Fibroblast of skin of right quadriceps (primary cell): ENCODE measurements at regions not wholly inside any gene's neighbourhood (a gene's known extent, or its start where the extent isn't known, plus 50 kb on each side); places are given as distances from the start of the nearest gene placed in this dataset.
"Not testable (repeated sequence)": the region's sequence is repeated elsewhere in the genome, so short reads cannot be mapped to it uniquely, and the experiment has no call there.

Experiments used
- DNase-seq: peaks from one replicate; pipeline ENCODE4 v3.0.0-alpha.2; 2013

DNA sequence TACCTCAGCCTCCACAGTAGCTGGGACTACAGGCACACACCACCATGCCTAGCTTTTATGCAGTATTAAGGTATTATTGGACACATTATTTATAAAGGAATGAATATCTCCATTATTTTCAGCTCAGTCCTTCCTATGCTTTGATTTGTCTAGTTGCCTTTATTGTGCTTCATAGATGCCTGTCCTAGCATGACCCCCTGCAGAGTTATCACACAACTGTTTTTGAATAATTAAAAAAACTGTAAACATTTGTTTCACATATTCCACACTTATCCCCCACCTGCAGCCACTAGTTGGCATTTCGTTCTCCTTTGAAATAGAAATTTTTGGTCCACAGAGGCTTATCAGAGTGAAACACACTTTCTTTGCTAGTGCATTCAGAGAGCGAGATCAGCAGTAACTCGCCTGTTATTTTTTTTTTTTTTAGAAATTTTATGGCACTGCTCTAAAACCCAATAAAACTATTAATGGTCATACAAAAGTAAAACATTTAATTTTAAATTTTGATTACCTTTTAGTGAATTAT lies 151.8 kb upstream of the RASA1 start:
- DNase-seq: no peak

DNA sequence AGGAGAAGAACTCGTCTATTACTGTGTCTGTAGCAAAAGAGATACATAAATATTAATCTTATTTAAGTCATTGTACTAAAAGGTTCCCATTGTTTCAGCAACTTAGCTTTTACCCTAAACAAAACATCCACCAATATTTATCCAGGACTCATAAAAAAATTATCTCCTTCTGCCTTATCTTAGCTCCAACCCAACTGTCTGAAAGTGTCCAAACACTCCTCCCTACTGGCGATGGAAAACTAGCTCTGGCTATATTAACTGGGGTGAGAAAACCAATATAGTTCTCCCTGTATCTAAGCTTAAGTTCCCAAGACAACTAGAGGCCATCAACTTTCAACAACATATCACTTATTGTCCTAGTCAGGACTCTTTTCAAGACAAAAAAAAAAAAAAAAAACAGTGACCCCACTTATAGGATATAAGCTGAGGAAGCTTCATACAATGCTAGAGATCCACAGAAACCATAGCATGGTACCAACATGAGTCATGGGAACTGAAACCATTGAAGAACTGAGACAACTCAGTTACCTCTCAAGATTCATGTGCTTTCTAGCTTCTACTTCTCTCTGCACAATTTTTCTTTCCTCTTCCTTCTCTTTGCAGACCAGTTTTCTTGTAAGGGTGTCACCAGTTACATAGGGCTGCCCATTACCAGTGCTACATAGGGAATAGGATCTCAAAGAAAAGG lies 150.7 kb upstream of the RASA1 start:
- DNase-seq: peak; percentile 19

DNA sequence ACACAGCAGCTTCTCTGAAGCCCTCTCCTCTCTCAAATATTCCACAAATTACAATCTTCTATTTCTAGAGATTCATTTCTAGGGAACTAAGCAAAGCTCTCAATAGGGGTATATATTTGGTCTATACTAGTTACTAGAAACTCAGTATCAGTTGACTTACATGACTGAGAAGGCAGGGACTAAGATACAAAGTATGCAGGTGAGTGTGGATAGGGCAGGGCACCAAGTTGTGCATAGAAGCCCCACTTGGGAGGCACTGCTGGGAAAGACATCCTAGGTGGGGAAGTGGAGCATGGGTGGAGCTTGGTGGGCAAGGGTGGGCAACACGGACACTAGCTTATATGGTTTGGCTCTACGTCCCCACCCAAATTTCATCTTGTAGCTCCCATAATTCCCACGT lies 148.1 kb upstream of the RASA1 start:
- no peak for DNase-seq

DNA sequence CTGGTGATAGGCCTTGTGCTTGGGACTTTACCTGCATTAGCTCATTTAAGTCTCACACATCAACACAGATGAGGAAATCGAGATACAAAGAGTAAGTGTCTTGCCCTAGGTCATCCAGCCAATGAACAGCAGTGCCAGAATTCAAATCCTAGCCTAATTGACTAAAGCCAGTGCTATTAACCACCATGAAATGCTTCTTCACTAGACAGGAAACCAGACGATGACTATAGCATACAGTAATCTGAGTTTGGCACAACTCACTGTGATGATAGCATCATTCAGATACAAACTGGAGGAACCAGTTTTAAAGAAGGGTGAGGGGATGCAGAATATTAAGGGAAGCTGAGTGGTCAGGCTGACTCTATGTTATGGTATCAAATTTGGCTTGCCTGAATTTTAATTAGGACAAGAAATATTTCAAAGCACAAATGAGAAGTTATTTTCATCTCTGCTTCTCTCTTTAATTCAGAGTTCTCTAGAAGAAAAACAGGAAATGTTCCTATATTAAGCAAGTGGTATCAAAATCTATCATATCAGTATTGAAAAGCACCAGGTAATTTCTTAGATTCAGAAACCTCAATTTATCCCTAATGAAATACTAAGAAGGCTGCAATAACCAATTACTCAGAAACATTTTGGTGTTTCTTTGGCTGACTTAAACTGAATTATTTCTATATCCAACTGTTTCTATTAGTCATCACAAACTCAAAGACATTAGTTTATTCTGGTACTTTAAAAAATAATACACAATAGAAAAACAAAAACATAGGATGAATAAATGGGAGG lies 147.0 kb upstream of the RASA1 start:
- DNase-seq: peak; percentile 93

DNA sequence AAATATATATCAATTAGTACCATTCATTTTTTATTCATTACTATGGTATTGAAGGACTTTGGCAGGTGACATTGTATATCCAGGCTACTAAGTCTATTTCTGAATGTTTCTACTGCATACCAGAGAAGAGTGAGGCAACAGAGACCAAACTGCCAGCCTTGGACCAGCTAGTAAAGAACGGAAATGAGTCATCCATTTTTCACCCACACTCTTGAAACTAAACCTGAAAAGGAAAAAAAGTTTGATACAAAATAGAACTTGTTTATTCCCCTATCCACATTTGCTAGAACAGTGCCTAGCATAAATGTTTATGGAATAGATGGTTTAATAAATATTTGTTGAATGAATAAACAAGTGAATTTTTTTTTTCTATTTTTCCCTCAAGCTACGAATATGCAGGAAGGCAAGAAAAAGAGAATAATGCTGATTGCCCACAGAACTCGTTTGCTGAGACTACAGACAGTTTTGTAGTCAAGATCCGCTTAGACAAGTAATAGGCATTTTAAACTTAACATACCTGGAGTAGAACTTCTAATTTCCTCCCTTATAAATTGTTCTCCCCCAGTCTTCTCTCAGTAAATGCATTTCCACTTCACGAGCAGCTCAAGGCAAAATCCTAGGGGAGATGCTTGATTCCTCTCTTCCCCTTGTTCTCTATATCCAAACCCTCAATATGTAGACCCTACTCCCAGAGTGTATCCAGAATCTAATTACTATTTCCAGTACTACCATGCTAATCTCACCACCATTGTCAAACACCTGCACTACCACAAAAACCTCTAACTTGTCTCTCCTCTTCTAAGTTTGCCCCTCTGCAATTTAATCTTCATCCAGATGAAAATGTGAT lies 146.2 kb upstream of the RASA1 start:
- peak; percentile 88 for DNase-seq

DNA sequence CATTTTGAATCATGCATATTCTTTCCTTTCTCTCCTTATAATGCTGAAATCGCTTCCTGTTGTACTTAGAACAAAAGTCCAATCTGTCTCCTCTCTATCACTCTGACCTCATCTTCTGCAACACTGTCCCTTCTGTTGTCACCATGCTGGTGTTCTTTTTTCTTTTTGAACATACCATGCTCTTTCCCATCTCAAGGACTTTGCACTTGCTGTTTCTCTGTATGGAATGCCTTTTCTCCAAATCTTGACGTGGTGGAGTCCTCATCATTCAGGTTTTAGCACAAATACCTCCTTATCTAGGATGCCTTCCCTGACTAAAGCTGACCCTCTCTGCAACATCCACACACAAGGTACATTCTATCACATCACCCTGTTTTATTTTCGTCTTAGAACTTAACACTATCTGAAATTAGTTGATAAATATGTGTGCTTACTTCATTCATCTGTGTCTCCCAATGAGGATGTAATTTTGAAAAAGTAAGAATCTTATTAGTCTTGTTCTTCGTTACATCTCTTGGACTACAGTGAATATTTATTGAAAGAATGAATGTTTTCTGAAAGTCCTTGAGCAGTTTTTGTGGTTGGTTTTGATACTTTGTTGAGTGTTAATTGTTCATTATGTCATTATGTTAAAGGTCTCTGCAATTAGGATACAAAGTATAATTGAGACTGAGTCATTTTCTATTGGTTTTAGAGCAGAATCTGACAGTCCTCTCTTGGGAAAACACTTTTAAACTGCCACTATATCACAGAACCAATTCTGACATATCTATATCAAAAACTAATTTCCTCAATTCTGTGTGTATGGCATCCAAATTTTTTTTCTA lies 145.3 kb upstream of the RASA1 start:
- DNase-seq: no peak

DNA sequence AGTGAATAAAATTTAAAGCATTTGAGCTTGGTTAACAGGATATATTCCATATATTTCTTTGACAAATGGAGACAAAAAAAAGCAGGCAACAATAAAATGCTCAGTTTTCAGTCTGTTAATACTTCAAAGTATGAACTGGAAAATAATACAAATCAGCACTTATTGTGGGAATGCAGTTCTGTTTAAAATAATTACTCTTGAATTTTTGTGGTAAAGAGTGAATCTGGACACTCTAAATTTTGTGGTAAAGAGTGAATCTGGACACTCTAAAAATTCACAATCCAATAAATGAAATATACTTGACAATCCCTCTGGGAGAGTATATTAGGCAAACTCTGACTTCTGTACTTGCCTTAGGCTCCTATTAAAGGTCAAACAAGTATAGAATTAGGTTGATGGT lies 141.9 kb upstream of the RASA1 start:
- DNase-seq: peak; percentile 44

DNA sequence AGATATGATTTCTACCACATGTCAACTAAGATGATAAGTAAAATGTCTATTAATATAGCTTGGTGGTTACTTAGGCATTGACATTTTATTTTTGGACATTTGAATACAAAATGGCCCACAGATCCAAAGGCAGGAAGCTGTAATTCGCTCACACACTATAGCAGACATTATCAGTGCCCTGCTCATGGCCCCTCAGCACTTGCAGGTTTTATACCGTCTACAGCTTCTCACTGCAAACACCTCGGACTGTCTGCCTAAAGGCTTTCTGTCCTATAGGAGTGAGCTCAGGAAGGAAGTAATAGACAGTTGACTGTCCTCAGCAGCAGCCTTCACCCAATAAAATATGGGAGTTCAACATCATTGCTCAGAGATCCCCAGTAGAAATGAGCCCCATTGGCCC lies 140.8 kb upstream of the RASA1 start:
- DNase-seq: no peak

DNA sequence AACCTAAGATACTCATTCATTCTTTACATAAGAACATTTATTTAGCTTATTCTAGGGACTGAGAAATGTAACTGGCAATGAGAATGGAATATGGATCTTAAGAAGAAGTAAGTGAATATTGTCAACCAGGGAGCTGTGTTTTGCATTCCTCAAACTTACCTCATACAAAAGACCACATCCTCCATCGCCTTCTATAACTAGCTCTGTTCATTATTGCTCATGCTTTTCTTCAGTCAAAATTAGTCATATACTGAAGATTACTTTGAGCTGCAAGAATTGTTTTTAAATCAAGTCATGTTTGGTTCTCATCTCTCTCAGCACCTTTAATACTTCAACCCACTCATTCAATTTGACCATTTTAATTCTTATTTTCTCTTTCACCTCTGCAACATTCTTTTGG lies 140.3 kb upstream of the RASA1 start:
- peak; percentile 83 for DNase-seq

DNA sequence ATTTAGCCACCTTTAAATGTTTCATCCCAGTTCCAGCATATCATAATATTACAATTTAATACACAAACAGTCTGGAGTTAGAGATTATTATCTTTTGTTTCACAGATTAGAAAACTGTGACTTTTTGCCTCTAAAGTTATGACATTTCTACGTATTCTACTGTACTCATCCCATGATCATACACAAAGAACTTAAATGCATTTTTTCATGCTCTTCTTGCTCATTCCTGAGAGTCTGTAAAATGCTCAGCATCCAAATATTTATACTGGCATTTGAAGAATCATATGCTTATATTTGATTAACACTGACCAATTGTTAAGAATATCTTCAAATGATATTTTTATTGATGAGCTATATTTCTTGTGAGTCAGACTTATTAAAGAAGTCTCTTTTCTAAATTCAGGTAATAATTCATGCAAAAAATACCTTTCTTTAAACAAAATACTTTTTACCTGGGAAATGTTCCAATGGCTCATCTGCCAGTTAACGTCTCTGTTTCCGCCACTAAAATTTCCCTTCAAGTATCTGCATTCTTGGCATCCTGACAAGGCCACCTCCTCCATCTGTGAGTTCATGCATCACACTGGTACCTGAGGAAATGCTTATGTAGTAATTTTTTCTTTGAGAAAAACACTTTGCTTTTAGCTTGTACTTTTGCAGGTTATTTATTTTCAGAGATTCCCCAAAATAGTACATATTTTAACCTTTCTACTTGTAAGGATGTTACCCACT lies 139.6 kb upstream of the RASA1 start:
- peak; percentile 42 for DNase-seq

DNA sequence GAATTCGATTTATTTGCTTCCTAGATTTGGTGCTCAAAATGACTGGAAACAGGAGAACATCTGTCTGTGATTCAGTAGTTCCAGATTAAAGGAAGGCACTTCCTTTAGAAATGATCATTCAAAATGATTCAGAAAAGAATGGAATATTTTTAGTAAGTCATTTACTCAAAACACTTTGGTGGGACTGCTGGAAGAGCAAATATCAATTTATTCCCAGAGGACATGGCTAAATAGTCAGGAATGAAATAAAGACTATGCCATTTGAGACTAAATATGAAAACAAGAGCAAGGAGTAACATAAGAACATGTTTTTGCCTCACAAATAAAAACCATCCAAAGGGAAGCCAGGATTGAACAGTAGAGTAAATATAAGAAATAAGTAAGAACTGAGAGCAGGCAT lies 138.6 kb upstream of the RASA1 start:
- peak; percentile 16 for DNase-seq

DNA sequence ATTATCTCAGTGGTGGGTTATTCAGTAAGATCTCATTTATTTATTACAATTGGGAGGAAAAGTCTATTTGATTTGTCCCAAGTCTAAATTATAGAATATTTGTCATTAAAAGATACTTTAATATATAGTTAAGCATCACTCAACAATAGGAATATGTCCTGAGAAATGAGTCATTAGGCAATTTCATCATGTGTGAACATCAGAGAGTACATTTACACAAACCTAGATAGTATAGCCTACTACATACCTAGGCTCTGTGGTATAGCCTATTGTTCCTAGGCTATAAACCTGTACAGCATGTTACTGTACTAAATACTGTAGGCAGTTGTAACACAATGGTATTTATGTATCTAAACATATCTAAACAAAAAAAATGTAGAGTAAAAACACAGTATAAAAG lies 135.0 kb upstream of the RASA1 start:
- no peak for DNase-seq

DNA sequence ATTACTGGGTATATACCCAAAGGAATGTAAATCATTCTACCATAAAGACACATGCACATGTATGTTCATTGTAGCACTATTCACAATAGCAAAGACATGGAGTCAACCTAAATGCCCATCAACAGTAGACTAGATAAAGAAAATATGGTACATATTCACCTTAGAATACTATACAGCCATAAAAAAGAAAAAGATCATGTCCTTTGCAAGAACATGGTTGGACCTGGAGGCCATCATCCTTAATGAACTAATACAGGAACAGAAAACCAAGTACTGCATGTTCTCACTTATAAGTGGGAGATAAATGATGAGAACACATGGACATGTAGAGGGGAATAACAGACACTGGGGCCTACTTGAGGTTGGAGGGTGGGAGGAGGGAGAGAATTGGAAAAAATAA lies 133.2 kb upstream of the RASA1 start:
- not testable (repeated sequence) for DNase-seq

DNA sequence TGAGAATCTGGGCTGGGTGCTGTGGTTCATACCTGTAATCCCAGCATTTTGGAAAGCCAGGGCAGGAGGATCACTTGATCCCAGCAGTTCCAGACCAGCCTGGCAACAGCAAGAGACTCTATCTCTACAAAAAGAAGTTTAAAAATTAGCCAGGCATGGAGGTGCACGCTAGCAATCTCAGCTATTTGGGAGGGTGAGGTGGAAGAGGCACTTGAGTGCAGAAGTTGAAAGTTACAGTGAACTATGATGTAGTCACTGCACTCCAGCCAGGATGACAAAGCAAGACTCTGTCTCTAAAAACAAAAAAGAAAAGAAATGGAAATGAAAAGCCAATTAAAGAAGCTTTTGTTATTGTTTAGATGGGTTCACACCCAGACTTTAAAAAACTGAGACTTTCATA lies 131.6 kb upstream of the RASA1 start:
- no peak for DNase-seq

DNA sequence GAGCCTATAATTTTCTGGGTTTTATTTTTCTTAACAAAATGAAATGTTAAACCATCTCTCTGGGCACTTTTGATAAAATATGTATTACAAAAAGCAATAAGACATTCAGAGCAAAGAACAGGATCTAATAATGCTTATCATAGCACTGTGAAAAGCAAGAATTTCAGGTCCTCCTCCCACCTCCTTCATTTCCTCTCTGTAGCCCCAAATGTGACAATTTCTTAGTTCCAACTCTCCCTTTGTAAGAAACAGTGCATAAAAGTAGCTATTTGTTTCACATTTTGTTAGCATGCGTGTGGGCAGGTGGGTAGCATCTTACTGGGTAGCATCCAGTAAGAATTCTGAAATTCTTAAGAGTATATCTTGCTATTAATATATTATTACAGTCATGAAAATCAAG lies 130.9 kb upstream of the RASA1 start:
- no peak for DNase-seq

DNA sequence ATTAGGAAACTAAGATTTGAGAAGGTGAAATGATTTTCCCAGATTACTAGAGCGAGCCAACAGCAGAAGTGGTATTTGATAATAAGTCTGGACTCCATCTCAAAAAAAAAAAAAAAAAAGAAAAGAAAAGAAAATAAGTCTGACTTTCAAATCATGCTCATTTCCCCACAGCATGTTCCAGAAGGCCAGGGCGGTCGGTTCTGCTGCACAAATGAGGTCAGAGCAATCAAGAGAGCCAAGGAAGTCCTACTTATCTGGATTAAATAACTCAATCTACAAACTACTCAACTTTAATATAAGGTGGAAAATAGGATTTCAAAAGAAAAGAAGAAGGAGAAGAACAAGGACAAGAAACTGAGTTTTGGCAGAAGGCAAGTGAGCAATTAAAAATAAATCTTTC lies 130.4 kb upstream of the RASA1 start:
- DNase-seq: no peak

DNA sequence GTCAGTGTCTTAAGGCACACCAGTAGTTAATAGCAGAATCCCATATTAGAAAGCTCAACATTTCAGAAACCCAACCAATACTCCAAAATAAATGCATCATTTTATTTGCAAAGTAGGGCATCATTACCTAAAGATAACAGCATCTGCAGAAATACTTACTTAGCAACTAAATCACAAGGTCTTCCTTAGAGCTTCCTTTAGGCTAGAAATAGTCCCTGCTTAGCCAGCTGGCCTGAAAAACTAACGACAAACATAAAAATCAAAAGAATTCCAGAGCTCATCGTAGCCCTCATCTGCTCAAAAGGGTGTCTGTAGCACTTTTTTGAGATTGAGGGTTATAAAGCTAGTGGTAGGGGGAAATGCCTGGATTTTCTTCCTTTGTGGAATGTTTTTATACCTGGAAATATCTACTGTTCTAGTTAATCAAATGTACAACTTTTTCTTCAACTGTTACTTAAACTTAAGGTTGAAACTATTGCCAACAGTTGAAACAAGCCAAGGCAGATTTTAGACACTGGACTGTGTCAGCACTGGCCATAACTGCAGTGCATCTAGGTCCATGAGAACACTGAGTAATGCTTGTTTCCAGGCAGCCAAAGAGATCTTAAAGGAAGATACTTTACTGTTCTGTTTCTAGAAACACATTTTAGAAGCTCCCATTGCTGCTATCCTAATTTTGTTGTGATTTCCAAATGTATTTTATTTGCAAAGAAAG lies 129.4 kb upstream of the RASA1 start:
- DNase-seq: no peak

DNA sequence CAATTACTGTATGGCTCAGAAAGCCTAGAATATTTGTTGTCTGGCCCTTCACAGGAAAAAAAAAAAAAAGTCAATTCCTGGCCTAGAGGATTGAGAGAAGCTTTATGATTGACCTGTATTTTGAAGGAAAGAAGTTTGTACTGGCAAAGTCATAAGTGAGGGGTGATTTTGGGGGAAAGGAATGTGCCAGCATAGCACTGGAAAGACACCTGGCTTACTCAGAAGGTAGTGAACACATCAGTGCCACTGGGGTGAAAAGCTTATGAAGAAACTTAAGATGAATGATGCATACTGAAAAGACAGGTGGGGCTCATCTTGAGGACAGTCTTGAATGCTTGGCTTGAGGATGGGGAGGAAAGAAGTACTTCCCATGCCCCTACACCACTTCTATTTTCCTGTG lies 127.9 kb upstream of the RASA1 start:
- no peak for DNase-seq

DNA sequence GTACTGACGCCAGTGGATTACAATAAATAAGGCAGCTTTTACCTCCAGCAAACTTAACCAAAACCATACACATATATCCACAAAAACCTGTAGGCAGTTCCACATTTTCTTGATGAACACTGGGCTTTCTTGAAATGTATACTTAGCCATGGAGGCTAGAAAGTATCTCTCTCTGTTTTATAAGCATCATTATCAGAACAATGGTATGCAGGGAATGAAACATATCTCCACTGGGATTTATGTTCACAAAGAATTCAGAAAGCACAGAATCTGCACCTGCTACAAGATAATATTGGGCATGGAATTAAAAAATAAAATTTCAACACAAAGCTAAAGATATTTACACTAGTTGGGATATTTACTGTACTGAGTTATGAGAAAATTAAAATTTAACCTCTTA lies 126.1 kb upstream of the RASA1 start:
- DNase-seq: no peak

DNA sequence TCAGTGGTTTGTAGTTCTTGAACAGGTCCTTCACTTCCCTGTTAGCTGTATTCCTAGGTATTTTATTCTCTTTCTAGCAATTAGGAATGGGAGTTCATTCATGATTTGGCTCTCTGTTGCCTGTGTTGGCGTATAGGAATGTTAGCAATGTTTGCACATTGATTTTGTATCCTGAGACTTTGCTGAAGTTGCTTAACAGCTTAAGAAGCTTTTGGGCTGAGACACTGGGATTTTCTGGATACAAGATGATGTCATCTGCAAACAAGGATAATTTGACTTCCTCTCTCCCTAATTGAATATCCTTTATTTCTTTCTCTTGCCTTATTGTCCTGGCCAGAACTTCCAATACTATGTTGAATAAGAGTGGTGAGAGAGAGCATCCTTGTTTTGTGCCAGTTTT lies 121.8 kb upstream of the RASA1 start:
- peak; percentile 81 for DNase-seq

DNA sequence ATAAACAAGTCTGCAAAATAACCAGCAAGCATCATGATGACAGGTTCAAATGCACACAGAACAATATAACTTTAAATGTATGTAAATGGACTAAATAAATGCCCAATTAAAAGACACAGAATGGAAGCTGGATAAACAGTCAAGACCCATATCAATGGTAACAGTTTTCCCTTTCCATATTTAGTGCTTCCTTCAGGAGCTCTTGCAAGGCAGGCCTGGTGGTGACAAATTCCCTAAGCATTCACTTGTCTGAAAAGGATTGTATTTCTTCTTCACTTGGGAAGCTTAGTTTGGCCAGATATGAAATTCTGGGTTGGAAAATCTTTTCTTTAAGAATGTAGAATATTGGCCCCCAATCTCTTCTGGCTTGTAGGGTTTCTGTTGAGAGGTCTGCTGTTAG lies 120.2 kb upstream of the RASA1 start:
- DNase-seq: peak; percentile 17
